WERI-Rb-1 (cell line): ENCODE measurements at regions not wholly inside any gene's neighbourhood (a gene's known extent, or its start where the extent isn't known, plus 50 kb on each side); places are given as distances from the start of the nearest gene placed in this dataset.

ENCODE experiments used
- DNase-seq: peaks from one replicate; pipeline ENCODE4 v3.0.0-alpha.2; 2020
- H3K27ac ChIP-seq: fragments of 250-450 bp; sonication (Bioruptor Pico); 2 replicates; pipeline ENCODE4 v1.5.1; 2020; ENCODE audit warnings: mild to moderate bottlenecking, moderate library complexity
- H3K27me3 ChIP-seq: fragments of 250-450 bp; sonication (Bioruptor Pico); 2 replicates; pipeline ENCODE4 v1.5.1; 2021; ENCODE audit warnings: mild to moderate bottlenecking, low read depth, moderate library complexity; ENCODE audit not compliant: insufficient read depth, severe bottlenecking
- H3K36me3 ChIP-seq: fragments of 250-450 bp; sonication (Bioruptor Pico); 2 replicates; pipeline ENCODE4 v1.5.1; 2020; ENCODE audit warnings: mild to moderate bottlenecking, moderate library complexity
- H3K4me3 ChIP-seq: 2 replicates; pipeline ENCODE4 v1.5.1; 2011; ENCODE audit warnings: low read depth, mild to moderate bottlenecking, control low read depth, low read length
- H3K9me3 ChIP-seq: fragments of 250-450 bp; sonication (Bioruptor Pico); 2 replicates; pipeline ENCODE4 v1.5.1; 2021; ENCODE audit warnings: mild to moderate bottlenecking, moderate library complexity; ENCODE audit not compliant: severe bottlenecking
- TF ChIP-seq, protein P1 (sequence below): IDR thresholded peaks from 2 replicates; pipeline ENCODE4 v1.5.1; 2011; ENCODE audit warnings: low read depth, mild to moderate bottlenecking, control low read depth, inconsistent platforms, low read length

DNA sequence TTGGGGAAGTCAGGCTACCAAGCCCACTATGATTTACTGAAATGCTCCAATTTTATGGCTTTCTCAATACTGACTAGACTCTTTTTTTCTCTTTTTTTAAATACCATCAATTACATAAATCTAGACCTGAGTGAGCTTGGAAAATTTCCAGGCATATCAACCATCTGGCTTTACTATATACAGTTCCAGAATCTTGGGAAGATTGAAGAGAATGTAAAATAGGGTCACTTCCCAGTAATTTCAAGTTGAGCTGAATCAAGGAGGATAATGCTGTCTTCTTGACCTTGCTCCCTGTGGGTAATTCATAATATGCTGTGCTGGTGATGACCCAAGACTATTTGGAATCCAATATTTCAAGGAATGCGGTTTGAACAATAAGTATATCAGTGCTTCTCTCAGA lies 108.1 kb downstream of the MAP3K21 start:
- DNase-seq, result no peak
- Histone ChIP-seq H3K27me3 (peaks cover 96% of the 10 kb centered on the region), H3K9me3 (no peaks in the 10 kb centered on the region), H3K36me3 (no peaks in the 10 kb centered on the region), H3K27ac (no peak overlapping the region), H3K4me3 (no peak overlapping the region)
- TF ChIP-seq, protein P1, sequence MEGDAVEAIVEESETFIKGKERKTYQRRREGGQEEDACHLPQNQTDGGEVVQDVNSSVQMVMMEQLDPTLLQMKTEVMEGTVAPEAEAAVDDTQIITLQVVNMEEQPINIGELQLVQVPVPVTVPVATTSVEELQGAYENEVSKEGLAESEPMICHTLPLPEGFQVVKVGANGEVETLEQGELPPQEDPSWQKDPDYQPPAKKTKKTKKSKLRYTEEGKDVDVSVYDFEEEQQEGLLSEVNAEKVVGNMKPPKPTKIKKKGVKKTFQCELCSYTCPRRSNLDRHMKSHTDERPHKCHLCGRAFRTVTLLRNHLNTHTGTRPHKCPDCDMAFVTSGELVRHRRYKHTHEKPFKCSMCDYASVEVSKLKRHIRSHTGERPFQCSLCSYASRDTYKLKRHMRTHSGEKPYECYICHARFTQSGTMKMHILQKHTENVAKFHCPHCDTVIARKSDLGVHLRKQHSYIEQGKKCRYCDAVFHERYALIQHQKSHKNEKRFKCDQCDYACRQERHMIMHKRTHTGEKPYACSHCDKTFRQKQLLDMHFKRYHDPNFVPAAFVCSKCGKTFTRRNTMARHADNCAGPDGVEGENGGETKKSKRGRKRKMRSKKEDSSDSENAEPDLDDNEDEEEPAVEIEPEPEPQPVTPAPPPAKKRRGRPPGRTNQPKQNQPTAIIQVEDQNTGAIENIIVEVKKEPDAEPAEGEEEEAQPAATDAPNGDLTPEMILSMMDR, result no peak

DNA sequence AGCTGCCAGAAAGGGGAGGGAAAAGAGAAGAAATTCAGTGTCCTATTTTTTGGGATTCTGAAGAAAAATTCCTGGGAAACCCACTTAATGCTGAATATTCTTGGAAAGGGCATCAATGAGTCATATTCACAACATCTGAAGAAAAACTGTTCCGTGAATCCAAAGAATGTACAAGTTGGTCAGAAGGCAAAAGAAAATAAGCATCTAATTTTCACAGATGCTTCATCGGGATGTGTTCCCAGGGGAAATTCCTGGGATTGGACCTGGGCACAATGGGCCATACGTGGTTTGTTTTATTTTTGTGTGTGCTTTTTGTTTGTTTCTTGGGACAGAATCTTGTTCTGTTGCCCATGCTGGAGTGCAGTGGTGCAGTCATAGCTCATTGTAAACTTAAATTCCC lies 112.2 kb downstream of the MAP3K21 start:
- H3K4me3 ChIP-seq, result no peak overlapping the region
- no peak for DNase-seq
- TF ChIP-seq, protein P1, result no peak
- H3K9me3 ChIP-seq, result no peaks in the 10 kb centered on the region
- H3K36me3 ChIP-seq, result no peaks in the 10 kb centered on the region
- H3K27me3 ChIP-seq, result peaks cover 100% of the 10 kb centered on the region
- no peak overlapping the region for H3K27ac ChIP-seq

DNA sequence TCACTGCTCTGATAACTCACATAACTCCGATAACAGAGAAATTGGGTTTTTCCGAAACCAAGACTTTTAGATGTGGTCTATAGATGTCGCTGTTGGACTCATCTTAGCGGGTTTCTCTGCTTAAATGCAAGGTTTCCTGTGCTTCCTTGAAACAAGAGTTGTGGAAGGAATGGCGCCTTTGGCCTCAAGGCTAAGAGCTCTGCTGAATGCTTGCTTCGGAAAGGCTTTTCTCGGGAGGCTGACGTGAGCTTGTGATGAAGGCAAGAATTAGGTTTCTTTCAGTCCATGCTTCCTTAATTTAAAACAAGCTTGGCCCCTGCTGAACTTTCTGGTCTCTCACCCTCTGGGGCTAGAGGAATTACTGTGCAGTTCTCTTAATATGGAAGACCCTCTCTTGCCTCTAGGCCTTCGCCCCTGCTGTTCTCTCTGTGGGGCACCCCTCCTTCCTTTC lies 113.5 kb downstream of the MAP3K21 start:
- TF ChIP-seq, protein P1, result peak; percentile 71; the same call in 1 of the 2 replicates
- H3K4me3 ChIP-seq, result no peak overlapping the region
- no peak overlapping the region for H3K27ac ChIP-seq
- DNase-seq, result peak; percentile 20
- H3K9me3 ChIP-seq, result peaks cover 2% of the 10 kb centered on the region
- H3K27me3 ChIP-seq, result peaks cover 100% of the 10 kb centered on the region
- no peaks in the 10 kb centered on the region for H3K36me3 ChIP-seq

DNA sequence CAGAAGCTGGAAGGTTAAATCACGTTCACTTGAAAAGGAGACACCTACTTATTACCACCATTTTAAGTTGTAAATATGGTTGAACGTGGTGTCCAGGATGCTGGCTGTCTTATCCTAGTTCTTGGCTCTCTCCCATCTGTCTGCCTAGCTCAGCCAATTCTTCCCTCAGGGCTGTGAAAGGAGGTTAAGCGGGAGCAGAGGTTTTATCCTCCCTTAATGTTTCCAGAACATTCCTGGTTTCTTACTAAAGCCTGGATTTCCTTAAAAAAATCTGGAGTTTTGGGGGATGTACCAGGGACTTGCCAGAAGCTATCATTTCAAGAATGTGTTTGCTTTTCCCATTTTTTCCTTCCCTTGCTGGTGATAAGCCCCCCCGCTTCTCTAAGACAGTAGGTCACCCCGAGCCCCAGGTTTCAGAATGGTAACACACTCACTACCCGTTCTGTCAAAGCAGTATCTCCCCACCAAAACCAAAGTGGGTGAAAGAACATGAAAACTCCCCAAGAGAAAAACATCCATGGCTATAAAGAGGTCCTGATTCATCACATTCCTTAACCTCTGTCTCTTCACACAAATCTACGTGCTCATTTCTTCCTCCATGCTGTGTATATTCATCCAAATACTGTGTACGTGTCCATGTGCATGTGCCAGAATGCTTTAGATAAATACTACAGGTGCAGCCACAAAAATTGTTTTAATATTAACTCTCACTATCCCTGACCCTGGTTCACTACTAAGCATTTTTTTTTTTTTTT lies 114.7 kb downstream of the MAP3K21 start:
- no peaks in the 10 kb centered on the region for H3K36me3 ChIP-seq
- no peak overlapping the region for H3K27ac ChIP-seq
- H3K9me3 ChIP-seq, result peaks cover 2% of the 10 kb centered on the region
- H3K27me3 ChIP-seq, result peaks cover 99% of the 10 kb centered on the region
- TF ChIP-seq, protein P1, result no peak
- DNase-seq, result no peak
- H3K4me3 ChIP-seq, result no peak overlapping the region

DNA sequence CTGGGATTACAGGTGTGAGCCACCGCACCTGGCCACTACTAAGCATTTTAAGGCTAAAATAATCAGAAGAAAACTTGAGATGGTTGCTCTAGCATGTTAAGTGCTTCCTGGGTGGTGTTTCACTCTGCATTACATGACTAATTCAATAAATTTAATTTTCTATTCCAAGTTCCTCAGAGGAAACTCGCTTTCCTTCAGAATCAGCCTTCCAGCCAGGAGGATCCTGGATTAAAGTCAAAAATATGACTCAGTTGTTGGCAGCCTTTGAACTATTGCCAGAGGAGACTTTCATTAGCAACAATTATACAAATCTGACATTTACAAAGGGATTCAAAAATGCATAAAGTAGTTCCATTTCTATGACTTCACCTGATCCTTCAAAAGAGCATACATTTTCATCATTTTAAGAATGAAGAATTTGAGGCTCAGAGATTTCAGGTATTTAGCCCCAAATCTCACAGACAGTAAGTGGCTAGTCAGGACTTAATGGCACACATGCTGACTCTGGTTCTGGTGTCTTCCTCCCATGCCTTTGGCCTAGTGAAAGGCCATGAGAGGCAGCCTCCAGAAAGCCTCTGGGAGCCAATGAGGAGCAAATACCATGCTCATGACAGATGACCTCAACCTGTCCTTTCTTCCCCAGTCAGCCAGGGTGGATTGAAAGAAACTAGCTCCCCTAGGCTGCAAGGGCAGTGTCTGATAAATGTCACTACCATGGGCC lies 115.7 kb downstream of the MAP3K21 start:
- no peak for DNase-seq
- H3K36me3 ChIP-seq, result no peaks in the 10 kb centered on the region
- peaks cover 2% of the 10 kb centered on the region for H3K9me3 ChIP-seq
- H3K27ac ChIP-seq, result no peak overlapping the region
- H3K4me3 ChIP-seq, result no peak overlapping the region
- TF ChIP-seq, protein P1, result no peak
- H3K27me3 ChIP-seq, result peaks cover 95% of the 10 kb centered on the region
